C4-2B (cell line): ENCODE measurements at regions not wholly inside any gene's neighbourhood (a gene's known extent, or its start where the extent isn't known, plus 50 kb on each side); places are given as distances from the start of the nearest gene placed in this dataset.
"Not testable (repeated sequence)": the region's sequence is repeated elsewhere in the genome, so short reads cannot be mapped to it uniquely, and the experiment has no call there.

Experiments
- H3K27ac ChIP-seq: fragments of 450-650 bp; 2 replicates; pipeline ENCODE4 v1.5.1; 2017
- CTCF ChIP-seq: fragments of 450-650 bp; conservative IDR thresholded peaks from 2 replicates; pipeline ENCODE4 v1.5.1; 2017; ENCODE audit warnings: mild to moderate bottlenecking
- ZFX ChIP-seq: fragments of 450-650 bp; IDR thresholded peaks from 2 replicates; pipeline ENCODE4 v1.6.1; 2017

- H3K27ac ChIP-seq = no peak overlapping the region
- TF ChIP-seq ZFX = no peak
- no peak for TF ChIP-seq CTCF
Observed at GRCh38 chrX:114046695-114047279, 537.1 kb upstream of the HTR2C start.

GRCh38 chrX:114041470-114041869 lies 542.4 kb upstream of the HTR2C start:
- not testable (repeated sequence) for H3K27ac ChIP-seq

- not testable (repeated sequence) for H3K27ac ChIP-seq
Observed at GRCh38 chrX:114040661-114041269, 543.1 kb upstream of the HTR2C start.

- H3K27ac ChIP-seq = not testable (repeated sequence)
Observed at GRCh38 chrX:114040111-114040510, 543.8 kb upstream of the HTR2C start.

- H3K27ac ChIP-seq = no peak overlapping the region
- no peak for TF ChIP-seq CTCF
- TF ChIP-seq ZFX = no peak
Observed at GRCh38 chrX:114038358-114038757, 545.5 kb upstream of the HTR2C start.

GRCh38 chrX:114037515-114037914 lies 546.4 kb upstream of the HTR2C start:
- no peak for TF ChIP-seq CTCF
- no peak for TF ChIP-seq ZFX
- H3K27ac ChIP-seq = no peak overlapping the region

GRCh38 chrX:114028907-114029662 lies 554.8 kb upstream of the HTR2C start:
- no peak for TF ChIP-seq CTCF
- TF ChIP-seq ZFX = no peak
- H3K27ac ChIP-seq = no peak overlapping the region

- H3K27ac ChIP-seq = no peak overlapping the region
- no peak for TF ChIP-seq CTCF
- TF ChIP-seq ZFX = no peak
Observed at GRCh38 chrX:114017086-114017485, 566.8 kb upstream of the HTR2C start.

- TF ChIP-seq ZFX = no peak
- no peak for TF ChIP-seq CTCF
- no peak overlapping the region for H3K27ac ChIP-seq
Observed at GRCh38 chrX:114015966-114016365, 567.9 kb upstream of the HTR2C start.
